Thoracic aorta (tissue), 2 donors: ENCODE measurements at regions not wholly inside any gene's neighbourhood (a gene's known extent, or its start where the extent isn't known, plus 50 kb on each side); places are given as distances from the start of the nearest gene placed in this dataset.
"Not testable (repeated sequence)": the region's sequence is repeated elsewhere in the genome, so short reads cannot be mapped to it uniquely, and the experiment has no call there.

Experiments
- ATAC-seq: fragments of 150-250 bp; one replicate; pipeline ENCODE4 v1.8.0; 2017; ENCODE audit warnings: low read depth; ENCODE audit not compliant: insufficient number of reproducible peaks, low FRiP score
- DNase-seq: peaks from one replicate; pipeline ENCODE4 v3.0.0-alpha.2; 2020; ENCODE audit warnings: low spot score
- H3K27ac ChIP-seq, 2 donors: fragments of 200-600 bp; sonication (generic); 1 replicate in 1 of 2; 2 replicates in 1 of 2; pipeline ENCODE4 v1.5.1; 2016; ENCODE audit warnings: mild to moderate bottlenecking in 2 of 2, moderate library complexity in 2 of 2
- H3K27me3 ChIP-seq: fragments of 200-600 bp; sonication (generic); replicated peaks from 2 replicates; pipeline ENCODE4 v1.6.0; 2016; ENCODE audit warnings: mild to moderate bottlenecking; ENCODE audit not compliant: insufficient read depth
- H3K36me3 ChIP-seq: fragments of 200-600 bp; sonication (generic); one replicate; pipeline ENCODE4 v1.5.1; 2016
- H3K4me1 ChIP-seq, 2 donors: fragments of 200-600 bp; sonication (generic); 1 replicate in 1 of 2; 2 replicates in 1 of 2; pipeline versions ENCODE4 v1.5.1 to v1.6.0; 2016; ENCODE audit warnings: low read depth in 2 of 2, mild to moderate bottlenecking in 1 of 2; ENCODE audit not compliant: control insufficient read depth in 1 of 2
- H3K4me3 ChIP-seq: fragments of 200-600 bp; sonication (generic); 2 replicates; pipeline ENCODE4 v1.5.1; 2016; ENCODE audit warnings: mild to moderate bottlenecking
- H3K9me3 ChIP-seq: fragments of 200-600 bp; sonication (generic); 2 replicates; pipeline ENCODE4 v1.5.1; 2016
- CTCF ChIP-seq: fragments of 200-600 bp; sonication (generic); IDR thresholded peaks from one replicate; pipeline ENCODE4 v1.5.1; 2019; ENCODE audit warnings: antibody characterized with exemption

- Histone ChIP-seq H3K27ac (no peak overlapping the region), H3K36me3 (no peaks in the 10 kb centered on the region), H3K27me3 (no peaks in the 10 kb centered on the region), H3K4me1 (no peaks in the 10 kb centered on the region), H3K9me3 (no peaks in the 10 kb centered on the region), H3K4me3 (no peak overlapping the region)
- ATAC-seq (no peak), DNase-seq (no peak)
- TF ChIP-seq CTCF, result no peak
Observed at GRCh38 chr13:80705371-80706163, 364.6 kb upstream of the SPRY2 start.

- H3K9me3 ChIP-seq, result no peaks in the 10 kb centered on the region
- no peaks in the 10 kb centered on the region for H3K4me1 ChIP-seq
- no peak for DNase-seq
- no peak overlapping the region for H3K27ac ChIP-seq
- no peaks in the 10 kb centered on the region for H3K27me3 ChIP-seq
- no peak overlapping the region for H3K4me3 ChIP-seq
- ATAC-seq, result no peak
- no peak for TF ChIP-seq CTCF
- no peaks in the 10 kb centered on the region for H3K36me3 ChIP-seq
Observed at GRCh38 chr13:80704369-80704768, 363.4 kb upstream of the SPRY2 start.

GRCh38 chr13:80695841-80696240, 354.9 kb upstream of the SPRY2 start:
- H3K9me3 ChIP-seq, result peaks cover 6% of the 10 kb centered on the region
- no peaks in the 10 kb centered on the region for H3K27me3 ChIP-seq
- H3K4me1 ChIP-seq, result no peaks in the 10 kb centered on the region
- no peak overlapping the region for H3K27ac ChIP-seq
- ATAC-seq (no peak), DNase-seq (no peak)
- H3K36me3 ChIP-seq, result no peaks in the 10 kb centered on the region
- TF ChIP-seq CTCF, result no peak
- H3K4me3 ChIP-seq, result no peak overlapping the region

DNA sequence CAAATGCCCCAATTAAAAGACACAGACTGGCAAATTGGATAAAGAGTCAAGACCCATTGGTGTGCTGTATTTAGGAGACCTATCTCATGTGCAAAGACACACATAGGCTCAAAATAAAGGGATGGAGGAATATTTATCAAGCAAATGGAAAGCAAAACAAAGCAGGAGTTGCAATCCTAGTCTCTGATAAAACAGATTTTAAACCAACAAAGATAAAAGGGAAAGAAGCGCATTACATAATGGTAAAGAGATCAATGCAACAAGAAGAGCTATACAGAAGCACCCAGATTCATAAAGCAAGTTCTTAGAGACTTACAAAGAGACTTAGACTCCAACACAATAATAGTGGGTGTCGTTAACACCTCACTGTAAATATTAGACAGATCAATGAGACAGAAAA, 350.9 kb upstream of the SPRY2 start:
- DNase-seq, H3K27me3 ChIP-seq, H3K36me3 ChIP-seq, H3K4me3 ChIP-seq, H3K27ac ChIP-seq, ATAC-seq, H3K4me1 ChIP-seq, H3K9me3 ChIP-seq: not testable (repeated sequence)

- Histone ChIP-seq H3K4me3 (no peak overlapping the region), H3K9me3 (peaks cover 6% of the 10 kb centered on the region), H3K36me3 (no peaks in the 10 kb centered on the region), H3K4me1 (no peaks in the 10 kb centered on the region), H3K27ac (no peak overlapping the region), H3K27me3 (no peaks in the 10 kb centered on the region)
- TF ChIP-seq CTCF, result no peak
- no peak for DNase-seq
- ATAC-seq, result no peak
Observed at GRCh38 chr13:80690208-80690607, 349.3 kb upstream of the SPRY2 start.

- no peaks in the 10 kb centered on the region for H3K36me3 ChIP-seq
Observed at GRCh38 chr13:80688593-80688992, 347.7 kb upstream of the SPRY2 start.

More at GRCh38 chr13:80688593-80688992, 347.7 kb upstream of the SPRY2 start:
- DNase-seq (no peak), ATAC-seq (no peak)
- Histone ChIP-seq H3K4me1 (no peaks in the 10 kb centered on the region), H3K27ac (no peak overlapping the region), H3K9me3 (peaks cover 6% of the 10 kb centered on the region), H3K27me3 (no peaks in the 10 kb centered on the region), H3K4me3 (no peak overlapping the region)
- TF ChIP-seq CTCF, result no peak
